HG02798 (cell line): ENCODE measurements at regions not wholly inside any gene's neighbourhood (a gene's known extent, or its start where the extent isn't known, plus 50 kb on each side); places are given as distances from the start of the nearest gene placed in this dataset.

Experiments used
- ATAC-seq: cut with Tn5 transposase; IDR thresholded peaks from one replicate; pipeline ENCODE4 v1.9.1; 2021; ENCODE audit warnings: mild to moderate bottlenecking; ENCODE audit not compliant: unreplicated experiment, poor library complexity

- no peak for ATAC-seq
Measured at GRCh38 chr7:47026780-47027361, 555.0 kb downstream of the TNS3 start.

GRCh38 chr7:47024991-47025390 lies 556.9 kb downstream of the TNS3 start:
- no peak for ATAC-seq

- no peak for ATAC-seq
Measured at GRCh38 chr7:47008461-47008860, 573.5 kb downstream of the TNS3 start.

- ATAC-seq: no peak
Measured at GRCh38 chr7:47007471-47007870, 574.4 kb downstream of the TNS3 start.

GRCh38 chr7:47000561-47000960 lies 581.4 kb downstream of the TNS3 start:
- ATAC-seq: no peak

- no peak for ATAC-seq
Measured at GRCh38 chr7:46999866-47000265, 582.0 kb downstream of the TNS3 start.

GRCh38 chr7:46996972-46997371 lies 584.9 kb downstream of the TNS3 start:
- ATAC-seq: no peak

- no peak for ATAC-seq
Measured at GRCh38 chr7:46993396-46993795, 588.5 kb downstream of the TNS3 start.

GRCh38 chr7:46990761-46991160 lies 591.1 kb downstream of the TNS3 start:
- no peak for ATAC-seq

- ATAC-seq: no peak
Measured at GRCh38 chr7:46989247-46989646, 592.7 kb downstream of the TNS3 start.

- ATAC-seq: no peak
Measured at GRCh38 chr7:46982928-46983327, 599.0 kb downstream of the TNS3 start.

GRCh38 chr7:46979439-46979838 lies 602.5 kb downstream of the TNS3 start:
- no peak for ATAC-seq

- ATAC-seq: no peak
Measured at GRCh38 chr7:46975493-46975892, 606.4 kb downstream of the TNS3 start.

- ATAC-seq: no peak
Measured at GRCh38 chr7:46972205-46972604, 609.7 kb downstream of the TNS3 start.

GRCh38 chr7:46970476-46970875 lies 611.4 kb downstream of the TNS3 start:
- ATAC-seq: no peak

- no peak for ATAC-seq
Measured at GRCh38 chr7:46970131-46970430, 611.8 kb downstream of the TNS3 start.

- no peak for ATAC-seq
Measured at GRCh38 chr7:46969303-46970130, 612.4 kb downstream of the TNS3 start.

- no peak for ATAC-seq
Measured at GRCh38 chr7:46968003-46968402, 613.9 kb downstream of the TNS3 start.

- no peak for ATAC-seq
Measured at GRCh38 chr7:46963719-46964118, 618.2 kb downstream of the TNS3 start.

- no peak for ATAC-seq
Measured at GRCh38 chr7:46960970-46961369, 620.9 kb downstream of the TNS3 start.

- ATAC-seq: no peak
Measured at GRCh38 chr7:46957195-46957594, 624.7 kb downstream of the TNS3 start.

GRCh38 chr7:46955531-46955930 lies 626.4 kb downstream of the TNS3 start:
- no peak for ATAC-seq
